NCI-H524 treated with DMSO at 0.1 percent for 48 hours (cell line): ENCODE measurements at regions not wholly inside any gene's neighbourhood (a gene's known extent, or its start where the extent isn't known, plus 50 kb on each side); places are given as distances from the start of the nearest gene placed in this dataset.
"Not testable (repeated sequence)": the region's sequence is repeated elsewhere in the genome, so short reads cannot be mapped to it uniquely, and the experiment has no call there.

ENCODE experiments used
- DNase-seq: peaks from one replicate; lab custom pipeline; 2025; lab: John Stamatoyannopoulos, UW

- DNase-seq, result not testable (repeated sequence)
Measured at GRCh38 chr10:109729895-109730294, 193.4 kb downstream of the XPNPEP1 start.

DNA sequence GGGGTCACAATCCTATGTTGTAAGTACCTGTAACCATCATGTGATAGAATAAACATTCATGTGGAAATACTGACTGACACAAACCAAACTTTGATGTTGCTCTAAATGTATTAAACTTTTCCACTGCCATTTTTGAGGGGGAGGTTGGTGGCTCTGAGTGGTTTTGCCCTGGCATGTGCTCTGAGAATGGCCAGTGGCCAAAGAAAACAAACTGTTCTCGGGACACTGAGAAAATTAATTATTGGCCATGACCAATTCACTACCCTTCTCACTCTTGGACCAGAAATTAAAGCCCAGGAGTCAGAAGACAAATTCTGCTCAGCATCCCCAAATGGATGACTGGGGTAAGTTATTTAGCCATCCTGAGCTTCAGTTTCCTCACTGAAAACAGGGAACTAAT lies 195.9 kb downstream of the XPNPEP1 start:
- no peak for DNase-seq

DNA sequence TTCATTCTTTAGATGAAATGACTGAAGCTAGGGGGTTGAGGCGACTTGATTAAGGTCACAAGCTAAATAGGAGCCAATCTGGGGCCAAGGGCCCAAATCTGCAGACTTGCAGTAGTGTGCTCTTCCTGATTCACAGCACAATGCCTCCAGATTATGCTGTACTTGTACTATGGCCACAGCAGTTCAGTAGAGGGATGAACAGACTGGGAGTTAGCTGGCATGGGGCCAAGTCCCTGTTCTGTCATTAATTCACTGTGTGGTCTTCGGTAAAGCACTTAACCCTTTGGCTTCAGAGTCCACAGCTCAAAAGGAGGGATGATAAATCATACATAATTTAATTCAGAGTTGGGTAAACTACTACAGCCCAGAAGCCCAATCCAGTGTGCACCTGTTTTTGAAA lies 196.8 kb downstream of the XPNPEP1 start:
- no peak for DNase-seq

DNA sequence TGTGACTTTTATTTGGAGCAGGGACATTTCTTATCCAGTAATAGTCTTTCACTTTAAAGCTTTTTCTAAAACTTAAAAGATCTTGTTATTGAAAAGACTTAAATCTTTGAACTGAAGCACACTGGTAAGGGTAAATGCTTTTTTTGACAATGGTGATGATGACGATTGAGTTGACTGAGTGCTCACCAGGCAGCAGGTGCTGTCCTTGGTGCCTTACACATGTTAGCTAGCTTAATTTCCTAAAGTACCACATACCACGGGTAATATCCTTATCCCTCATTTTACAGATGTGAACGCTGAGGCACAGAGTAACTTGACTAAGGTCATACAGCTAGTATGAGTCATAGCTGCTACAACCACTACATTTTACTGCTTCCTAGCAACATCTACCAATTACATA lies 200.0 kb downstream of the XPNPEP1 start:
- DNase-seq, result no peak

GRCh38 chr10:109721453-109722064 lies 201.8 kb downstream of the XPNPEP1 start:
- no peak for DNase-seq

GRCh38 chr10:109706026-109706560 lies 217.2 kb downstream of the XPNPEP1 start:
- no peak for DNase-seq

GRCh38 chr10:109701633-109702215 lies 221.6 kb downstream of the XPNPEP1 start:
- DNase-seq, result no peak

DNA sequence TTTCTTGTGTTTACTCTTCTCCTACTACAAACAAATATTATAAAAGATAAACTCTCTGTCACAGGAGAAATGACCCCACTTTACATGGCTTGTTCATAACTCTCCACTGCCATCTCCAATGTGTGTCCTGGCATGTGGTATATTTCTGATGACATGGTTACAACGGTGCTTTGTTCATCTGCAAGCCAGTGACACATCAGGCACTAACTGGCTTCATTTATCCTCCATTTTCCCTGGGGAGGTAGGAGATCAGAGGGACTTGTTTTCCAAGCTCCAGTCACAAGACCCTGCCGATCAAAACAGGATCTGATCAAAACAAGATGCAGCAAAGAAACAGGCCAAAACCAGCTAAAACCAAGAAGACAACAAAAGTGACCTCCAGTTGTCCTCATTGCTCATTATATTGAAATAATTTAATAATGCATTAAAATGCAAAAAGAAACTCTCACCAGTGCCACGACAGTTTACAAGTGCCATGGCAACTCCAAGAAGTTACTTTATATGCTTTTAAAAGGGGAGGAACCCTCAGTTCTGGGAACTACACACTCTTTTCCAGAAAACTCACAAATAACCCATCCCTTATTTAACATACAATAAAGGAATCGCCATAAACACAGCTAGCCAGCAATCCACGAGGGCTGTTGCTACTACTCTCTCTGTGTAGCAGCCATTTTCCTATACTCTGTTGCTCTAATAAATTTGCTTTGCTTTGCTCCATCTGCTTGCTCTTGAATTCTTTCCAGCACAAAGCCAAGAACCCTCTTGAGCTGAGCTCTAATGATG lies 224.2 kb downstream of the XPNPEP1 start:
- no peak for DNase-seq

GRCh38 chr10:109698086-109698485 lies 225.2 kb downstream of the XPNPEP1 start:
- DNase-seq, result no peak

DNA sequence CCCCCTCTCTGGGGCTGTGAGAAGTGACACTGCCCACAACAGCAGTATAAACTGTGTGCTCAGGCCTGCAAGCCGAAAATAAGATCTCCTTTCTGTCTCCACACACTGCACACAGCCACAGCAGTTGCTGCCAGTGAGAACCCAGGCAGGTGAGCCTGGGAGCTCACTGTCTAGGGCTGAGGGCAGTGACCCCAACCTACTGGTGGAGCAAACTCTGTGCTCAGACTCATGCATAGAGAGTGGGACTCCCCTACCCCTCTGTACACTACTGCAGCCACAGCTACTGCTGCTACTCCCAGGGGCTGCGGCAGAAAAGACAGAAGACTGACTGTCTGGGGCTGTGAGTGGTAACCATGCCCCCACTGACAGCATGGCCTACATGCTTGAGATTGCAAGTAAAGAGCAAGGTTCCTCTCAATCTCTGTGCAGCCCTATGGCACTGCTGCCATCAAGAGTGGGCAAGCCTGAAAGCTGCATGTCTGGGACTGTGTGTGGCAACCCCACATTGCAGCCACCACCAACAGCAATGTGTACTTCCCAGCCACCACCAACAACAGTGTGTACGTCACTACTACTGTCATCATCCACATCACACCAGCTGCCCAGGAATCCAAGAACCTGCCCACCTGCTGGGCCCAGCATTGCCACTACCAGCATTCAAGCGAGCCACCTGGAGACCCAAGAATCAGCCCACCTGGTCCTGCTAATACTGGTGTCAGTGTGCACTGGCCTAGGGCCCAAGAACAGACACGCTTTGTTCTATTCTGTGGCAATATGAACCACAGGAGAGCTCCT lies 226.1 kb downstream of the XPNPEP1 start:
- no peak for DNase-seq

- DNase-seq, result no peak
Measured at GRCh38 chr10:109696462-109696861, 226.8 kb downstream of the XPNPEP1 start.

DNA sequence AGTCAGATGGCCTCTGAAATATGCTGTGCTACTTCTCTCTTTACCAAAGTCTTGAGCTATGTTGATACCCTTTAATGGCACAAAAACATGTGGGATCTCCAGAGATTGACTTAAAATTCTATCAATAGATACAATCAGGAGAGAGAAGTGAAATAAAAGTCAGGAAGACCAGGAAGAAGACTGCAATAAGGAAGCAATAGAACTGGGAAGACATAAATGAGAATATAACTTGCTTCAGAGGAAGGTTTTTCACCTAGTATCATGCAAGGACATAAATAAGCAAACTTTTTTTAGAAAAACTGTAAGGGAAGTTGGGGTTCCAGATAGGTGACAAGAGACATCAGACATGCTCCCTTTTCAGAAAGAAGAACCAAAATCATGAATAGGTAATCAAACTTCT lies 227.3 kb downstream of the XPNPEP1 start:
- no peak for DNase-seq

- no peak for DNase-seq
Measured at GRCh38 chr10:109689785-109690184, 233.5 kb downstream of the XPNPEP1 start.

DNA sequence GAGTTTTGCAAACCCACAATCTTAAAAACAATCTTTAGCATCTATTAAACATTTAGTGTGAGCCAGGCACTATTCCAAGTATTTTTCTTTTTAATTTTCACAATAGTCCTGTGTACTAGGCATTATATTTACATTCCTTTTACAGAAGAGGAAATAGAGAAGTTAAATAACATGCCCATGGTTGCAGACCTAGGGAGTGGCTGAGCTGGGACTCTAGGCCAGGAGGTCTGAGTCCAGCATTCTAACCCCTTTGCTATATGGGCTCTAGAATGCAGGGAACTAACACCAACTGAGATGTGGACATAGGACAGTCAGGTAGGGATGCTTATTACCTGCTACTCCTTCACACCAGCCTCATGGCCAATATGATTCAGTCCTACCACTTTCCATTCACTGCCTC lies 243.8 kb downstream of the XPNPEP1 start:
- no peak for DNase-seq

DNA sequence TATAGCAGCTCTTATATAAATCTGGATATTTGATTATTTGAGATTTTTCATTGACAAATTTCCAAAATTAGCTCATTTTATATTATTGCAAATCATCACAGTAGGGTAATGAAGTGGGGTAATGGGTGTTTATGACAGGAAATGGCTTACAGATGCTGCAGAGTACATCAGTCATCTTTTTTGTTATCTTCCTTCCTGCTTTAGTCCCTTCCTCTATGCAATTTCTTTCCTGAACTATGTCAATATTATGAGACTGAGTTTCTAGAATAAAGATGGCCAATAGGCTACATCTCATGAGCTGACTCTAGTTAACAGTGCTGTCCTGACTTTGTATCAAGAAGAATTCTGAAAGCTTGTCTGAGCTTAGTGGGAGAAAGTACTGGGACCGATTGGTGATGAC lies 244.5 kb downstream of the XPNPEP1 start:
- no peak for DNase-seq

GRCh38 chr10:109676703-109677102 lies 246.6 kb downstream of the XPNPEP1 start:
- DNase-seq, result no peak

- no peak for DNase-seq
Measured at GRCh38 chr10:109668703-109669102, 254.6 kb downstream of the XPNPEP1 start.

- DNase-seq, result no peak
Measured at GRCh38 chr10:109668154-109668665, 255.1 kb downstream of the XPNPEP1 start.

GRCh38 chr10:109665321-109665720 lies 258.0 kb downstream of the XPNPEP1 start:
- DNase-seq, result no peak

DNA sequence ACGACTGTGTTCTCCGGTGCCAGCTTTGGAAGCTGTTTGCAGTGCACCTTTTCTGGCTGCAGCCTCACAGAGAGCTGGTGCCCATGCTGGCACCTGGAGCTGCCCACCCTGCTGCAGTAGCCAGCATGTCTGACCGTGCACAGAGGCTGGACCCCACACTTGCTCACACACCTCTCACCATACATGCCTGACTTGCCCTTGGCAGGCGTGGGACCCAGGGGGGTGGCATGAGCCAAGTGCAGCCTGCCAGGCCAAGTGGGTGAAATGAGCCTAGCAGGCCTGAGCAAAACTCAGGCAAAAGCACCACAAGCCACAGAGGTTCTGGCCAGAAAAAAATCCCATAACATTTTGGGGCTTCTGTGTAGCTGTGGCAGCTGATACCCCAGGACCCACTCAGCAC lies 258.8 kb downstream of the XPNPEP1 start:
- no peak for DNase-seq

- no peak for DNase-seq
Measured at GRCh38 chr10:109663122-109663521, 260.2 kb downstream of the XPNPEP1 start.

DNA sequence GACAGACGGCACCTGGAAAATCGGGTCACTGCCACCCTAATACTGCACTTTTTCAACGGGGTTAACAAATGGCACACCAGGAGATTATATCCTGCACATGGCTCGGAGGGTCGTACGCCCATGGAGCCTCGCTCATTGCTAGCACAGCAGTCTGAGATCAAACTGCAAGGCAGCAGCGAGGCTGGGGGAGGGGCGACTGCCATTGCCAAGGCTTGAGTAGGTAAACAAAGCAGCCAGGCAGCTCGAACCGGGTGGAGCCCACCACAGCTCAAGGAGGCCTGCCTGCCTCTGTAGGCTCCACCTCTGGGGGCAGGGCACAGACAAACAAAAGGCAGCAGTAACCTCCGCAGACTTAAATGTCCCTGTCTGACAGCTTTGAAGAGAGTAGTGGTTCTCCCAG lies 270.7 kb downstream of the XPNPEP1 start:
- not testable (repeated sequence) for DNase-seq
